ENCODE measurements at regions not wholly inside any gene's neighbourhood (a gene's known extent, or its start where the extent isn't known, plus 50 kb on each side); places are given as distances from the start of the nearest gene placed in this dataset.
A peak's percentile ranks its signal among the peaks of the same experiment; 100 is the strongest.
"Not testable (repeated sequence)": the region's sequence is repeated elsewhere in the genome, so short reads cannot be mapped to it uniquely, and the experiment has no call there.

- TF ChIP-seq CTCF (IDR thresholded peaks at IDR 0.05; ENCODE audit: insufficient read depth, low read length, severe bottlenecking), result no peak
- no peak overlapping the region for H3K4me3 ChIP-seq (ENCODE audit: low read depth, low read length)
- H3K36me3 ChIP-seq (ENCODE audit: control insufficient read depth, insufficient read depth, low read length), result no peaks in the 10 kb centered on the region
- H3K27me3 ChIP-seq (ENCODE audit: control insufficient read depth, insufficient read depth, low read length), result no peaks in the 10 kb centered on the region
- FAIRE-seq (no peak), DNase-seq (ENCODE audit: low read depth) (no peak)
Observed at GRCh38 chr3:144968750-144969350, 997.2 kb downstream of the DIPK2A start.

GRCh38 chr3:144984481-144984880 lies 1012.9 kb downstream of the DIPK2A start:
- not testable (repeated sequence) for H3K36me3 ChIP-seq (ENCODE audit: control insufficient read depth, insufficient read depth, low read length); H3K27me3 ChIP-seq (ENCODE audit: control insufficient read depth, insufficient read depth, low read length); FAIRE-seq; H3K4me3 ChIP-seq (ENCODE audit: low read depth, low read length); DNase-seq (ENCODE audit: low read depth)

- Histone ChIP-seq H3K36me3 (ENCODE audit: control insufficient read depth, insufficient read depth, low read length) (no peaks in the 10 kb centered on the region), H3K27me3 (ENCODE audit: control insufficient read depth, insufficient read depth, low read length) (no peaks in the 10 kb centered on the region), H3K4me3 (ENCODE audit: low read depth, low read length) (no peak overlapping the region)
- TF ChIP-seq CTCF (IDR thresholded peaks at IDR 0.05; ENCODE audit: insufficient read depth, low read length, severe bottlenecking), result no peak
- no peak for FAIRE-seq
- DNase-seq (ENCODE audit: low read depth), result peak; percentile 51
Observed at GRCh38 chr3:144989807-144990206, 1018.2 kb downstream of the DIPK2A start.

GRCh38 chr3:144995856-144996255 lies 1024.2 kb downstream of the DIPK2A start:
- DNase-seq (ENCODE audit: low read depth) (no peak), FAIRE-seq (no peak)
- TF ChIP-seq CTCF (IDR thresholded peaks at IDR 0.05; ENCODE audit: insufficient read depth, low read length, severe bottlenecking), result no peak
- H3K4me3 ChIP-seq (ENCODE audit: low read depth, low read length), result no peak overlapping the region
- no peaks in the 10 kb centered on the region for H3K27me3 ChIP-seq (ENCODE audit: control insufficient read depth, insufficient read depth, low read length)
- no peaks in the 10 kb centered on the region for H3K36me3 ChIP-seq (ENCODE audit: control insufficient read depth, insufficient read depth, low read length)

GRCh38 chr3:145005427-145005826 lies 1033.8 kb downstream of the DIPK2A start:
- Histone ChIP-seq H3K27me3 (ENCODE audit: control insufficient read depth, insufficient read depth, low read length) (no peaks in the 10 kb centered on the region), H3K4me3 (ENCODE audit: low read depth, low read length) (no peak overlapping the region), H3K36me3 (ENCODE audit: control insufficient read depth, insufficient read depth, low read length) (no peaks in the 10 kb centered on the region)
- DNase-seq (ENCODE audit: low read depth), result no peak
- no peak for FAIRE-seq
- no peak for TF ChIP-seq CTCF (IDR thresholded peaks at IDR 0.05; ENCODE audit: insufficient read depth, low read length, severe bottlenecking)

- FAIRE-seq, result no peak
- no peaks in the 10 kb centered on the region for H3K27me3 ChIP-seq (ENCODE audit: control insufficient read depth, insufficient read depth, low read length)
- no peak for DNase-seq (ENCODE audit: low read depth)
- H3K36me3 ChIP-seq (ENCODE audit: control insufficient read depth, insufficient read depth, low read length), result no peaks in the 10 kb centered on the region
- TF ChIP-seq CTCF (IDR thresholded peaks at IDR 0.05; ENCODE audit: insufficient read depth, low read length, severe bottlenecking), result no peak
- no peak overlapping the region for H3K4me3 ChIP-seq (ENCODE audit: low read depth, low read length)
Observed at GRCh38 chr3:145006271-145006670, 1034.6 kb downstream of the DIPK2A start.
